Activated T-helper 1 cell treated with anti-CD3 and anti-CD28 coated beads, Interleukin-12 subunit alpha, Interleukin-12 subunit beta, Interleukin-2, Interleukin-4 antibody, amounts not matched to agents 30 ng/mL and 10 ng/mL and 1 ng/mL, durations not matched to agents 14 hours and 24 hours and 36 hours (primary cell): ENCODE measurements at regions not wholly inside any gene's neighbourhood (a gene's known extent, or its start where the extent isn't known, plus 50 kb on each side); places are given as distances from the start of the nearest gene placed in this dataset.

Source experiments
- DNase-seq: peaks from one replicate; pipeline ENCODE4 v3.0.0; 2021; ENCODE audit warnings: low spot score
- H3K27ac Mint-ChIP-seq: one replicate; pipeline ENCODE4 v1.8.0; 2021; ENCODE audit warnings: mild to moderate bottlenecking, mixed read lengths
- H3K27me3 Mint-ChIP-seq: one replicate; pipeline ENCODE4 v1.8.0; 2022; ENCODE audit warnings: mild to moderate bottlenecking, moderate library complexity, mixed read lengths; ENCODE audit not compliant: insufficient read depth
- H3K36me3 Mint-ChIP-seq: one replicate; pipeline ENCODE4 v1.8.0; 2021; ENCODE audit warnings: low read depth, mixed read lengths
- H3K4me1 Mint-ChIP-seq: one replicate; pipeline ENCODE4 v1.8.0; 2021; ENCODE audit warnings: low read depth, mixed read lengths
- H3K4me3 Mint-ChIP-seq: one replicate; pipeline ENCODE4 v1.8.0; 2021; ENCODE audit warnings: mild to moderate bottlenecking, moderate library complexity, mixed read lengths
- H3K9me3 Mint-ChIP-seq: one replicate; pipeline ENCODE4 v1.8.0; 2021; ENCODE audit warnings: mixed read lengths
- intact Hi-C: fragments of 100-400 bp; cut with micrococcal nuclease; formaldehyde crosslinking; loops from one replicate; pipeline ENCODE4 v1.15.1; 2024

GRCh38 chr17:51372345-51373004 is 112.1 kb downstream of the UTP18 start:
- no peaks in the 10 kb centered on the region for H3K36me3 Mint-ChIP-seq

DNA sequence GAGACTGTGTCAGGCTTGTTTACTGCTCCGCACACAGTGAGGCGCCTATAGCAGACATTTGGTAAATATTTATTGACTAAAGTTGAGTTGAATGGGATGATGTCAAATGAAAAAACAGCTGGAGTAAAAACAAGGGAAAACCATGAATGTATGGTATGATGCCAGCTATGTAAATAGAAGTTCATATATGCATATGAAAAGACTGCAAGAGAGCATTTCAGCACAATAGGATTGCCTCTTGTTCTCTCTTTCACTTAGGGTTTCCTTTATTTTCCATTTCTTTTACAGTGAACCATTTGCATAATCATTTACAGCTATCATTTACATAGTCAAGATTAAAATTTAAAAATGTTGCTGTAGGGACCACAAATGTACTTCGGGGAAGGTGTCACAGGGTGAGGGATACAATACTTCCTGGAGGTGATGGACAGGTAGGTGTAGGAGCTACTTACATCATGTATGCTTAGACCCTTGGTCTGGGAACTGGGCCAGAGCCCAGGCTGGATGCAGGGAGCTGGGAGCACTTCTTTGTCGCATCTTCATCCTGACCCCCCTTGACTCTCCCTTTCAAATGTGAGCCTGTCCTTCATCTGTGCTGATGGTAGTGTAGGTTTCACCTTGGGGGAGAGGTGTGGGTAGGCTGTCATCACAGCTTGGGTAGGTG is 113.3 kb downstream of the UTP18 start:
- intact Hi-C loops, result loop anchor here (5.0 kb wide), 2 partner anchors 89 to 734 kb away; no protein-coding TSS in a partner anchor
- H3K27ac Mint-ChIP-seq, result no peak overlapping the region
- no peak for DNase-seq
- H3K4me1 Mint-ChIP-seq, result peaks cover 8% of the 10 kb centered on the region
- H3K4me3 Mint-ChIP-seq, result no peak overlapping the region
- H3K36me3 Mint-ChIP-seq, result no peaks in the 10 kb centered on the region
- H3K9me3 Mint-ChIP-seq, result peaks cover 4% of the 10 kb centered on the region
- H3K27me3 Mint-ChIP-seq, result peaks cover 1% of the 10 kb centered on the region

More at GRCh38 chr17:51372345-51373004, 112.1 kb downstream of the UTP18 start:
- Mint-ChIP-seq H3K9me3 (peaks cover 4% of the 10 kb centered on the region), H3K27ac (no peak overlapping the region), H3K4me1 (peaks cover 8% of the 10 kb centered on the region), H3K27me3 (peaks cover 1% of the 10 kb centered on the region), H3K4me3 (no peak overlapping the region)
- intact Hi-C loops, result loop anchor here (5.0 kb wide), 2 partner anchors 90 to 735 kb away; no protein-coding TSS in a partner anchor
- DNase-seq, result no peak

- DNase-seq, result no peak
- intact Hi-C loops, result loop anchor here (5.0 kb wide), 2 partner anchors 88 to 733 kb away; no protein-coding TSS in a partner anchor
- Mint-ChIP-seq H3K4me3 (no peak overlapping the region), H3K4me1 (peaks cover 8% of the 10 kb centered on the region), H3K36me3 (no peaks in the 10 kb centered on the region), H3K9me3 (peaks cover 4% of the 10 kb centered on the region), H3K27me3 (peaks cover 1% of the 10 kb centered on the region), H3K27ac (no peak overlapping the region)
These were observed 113.9 kb downstream of the UTP18 start for GRCh38 chr17:51374209-51374608.

- H3K9me3 Mint-ChIP-seq, result peaks cover 4% of the 10 kb centered on the region
- peaks cover 3% of the 10 kb centered on the region for H3K27me3 Mint-ChIP-seq
- no peak overlapping the region for H3K27ac Mint-ChIP-seq
- H3K36me3 Mint-ChIP-seq, result no peaks in the 10 kb centered on the region
- H3K4me1 Mint-ChIP-seq, result peaks cover 8% of the 10 kb centered on the region
- intact Hi-C loops, result no loop called here
- DNase-seq, result no peak
- no peak overlapping the region for H3K4me3 Mint-ChIP-seq
These were observed 115.4 kb downstream of the UTP18 start for GRCh38 chr17:51375771-51376170.

DNA sequence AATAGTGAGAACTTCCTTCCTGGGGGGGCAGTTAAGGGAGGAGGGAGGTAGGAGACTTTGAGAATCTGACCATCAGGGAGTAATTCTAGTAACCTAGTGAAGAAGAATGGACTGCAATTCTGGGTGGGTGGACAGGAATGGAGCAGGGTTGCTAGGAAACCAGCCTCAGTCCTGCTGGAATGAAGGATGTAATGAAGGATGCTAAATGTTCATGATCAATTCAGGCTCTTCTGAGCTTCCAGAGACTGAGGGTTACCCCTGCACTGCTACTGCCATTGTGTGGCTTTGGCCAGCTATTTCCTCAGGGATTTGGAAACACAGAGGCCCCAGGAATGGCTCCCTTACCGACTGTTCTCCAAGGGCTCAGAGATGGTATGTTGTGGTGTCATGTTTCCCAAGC is 116.4 kb downstream of the UTP18 start:
- Mint-ChIP-seq H3K9me3 (peaks cover 4% of the 10 kb centered on the region), H3K36me3 (no peaks in the 10 kb centered on the region), H3K4me1 (peaks cover 6% of the 10 kb centered on the region), H3K27ac (no peak overlapping the region), H3K27me3 (peaks cover 6% of the 10 kb centered on the region), H3K4me3 (no peak overlapping the region)
- no peak for DNase-seq
- intact Hi-C loops, result no loop called here

DNA sequence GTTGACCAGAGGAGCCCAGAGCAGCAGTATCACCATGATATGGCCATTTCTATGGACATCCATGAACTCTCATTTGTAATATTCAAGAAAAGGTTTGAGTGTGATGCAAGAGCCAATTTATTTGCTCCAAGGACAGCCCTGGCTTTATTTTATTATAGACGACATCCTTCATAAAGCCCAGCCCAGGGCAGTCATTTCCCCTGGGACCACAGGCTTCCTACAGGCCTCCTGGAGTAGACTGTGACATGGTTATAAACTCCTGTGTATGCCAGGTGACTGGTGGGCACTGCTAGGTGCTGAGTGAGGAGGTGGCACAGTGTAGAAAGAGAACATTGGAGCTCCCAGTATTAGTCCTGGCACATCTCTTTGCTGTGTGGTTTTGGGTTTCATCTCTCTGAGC is 120.9 kb downstream of the UTP18 start:
- H3K4me3 Mint-ChIP-seq, result no peak overlapping the region

GRCh38 chr17:51385208-51385607 is 124.9 kb downstream of the UTP18 start:
- Mint-ChIP-seq H3K4me3 (no peak overlapping the region), H3K4me1 (no peaks in the 10 kb centered on the region)

More for the DNA sequence above, 120.9 kb downstream of the UTP18 start:
- intact Hi-C loops, result no loop called here
- Mint-ChIP-seq H3K9me3 (no peaks in the 10 kb centered on the region), H3K27me3 (peaks cover 4% of the 10 kb centered on the region), H3K4me1 (no peaks in the 10 kb centered on the region), H3K27ac (no peak overlapping the region), H3K36me3 (no peaks in the 10 kb centered on the region)
- no peak for DNase-seq

DNA sequence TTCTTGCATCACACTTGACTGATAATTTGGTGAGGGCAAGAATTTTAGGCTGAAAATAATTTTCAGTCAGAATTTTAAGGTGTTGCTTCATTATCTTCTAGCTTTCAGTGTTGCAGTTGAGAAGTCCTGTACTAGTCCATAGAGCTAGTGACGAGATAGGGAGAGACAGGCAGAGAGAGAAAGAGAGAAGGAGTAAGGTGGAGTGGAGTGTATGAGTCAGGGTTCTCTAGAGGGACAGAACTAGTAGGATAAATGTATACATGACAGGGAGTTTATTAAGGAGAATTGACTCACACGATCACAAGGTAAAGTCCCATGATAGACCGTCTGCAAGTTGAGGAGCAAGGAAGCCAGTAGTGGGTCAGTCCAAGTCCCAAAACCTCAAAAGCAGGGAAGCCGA is 127.2 kb downstream of the UTP18 start:
- no peak overlapping the region for H3K27ac Mint-ChIP-seq
- H3K4me3 Mint-ChIP-seq, result no peak overlapping the region
- no peaks in the 10 kb centered on the region for H3K4me1 Mint-ChIP-seq
- intact Hi-C loops, result no loop called here
- DNase-seq, result no peak
- peaks cover 9% of the 10 kb centered on the region for H3K27me3 Mint-ChIP-seq
- no peaks in the 10 kb centered on the region for H3K9me3 Mint-ChIP-seq
- no peaks in the 10 kb centered on the region for H3K36me3 Mint-ChIP-seq

More at GRCh38 chr17:51385208-51385607, 124.9 kb downstream of the UTP18 start:
- Mint-ChIP-seq H3K27me3 (peaks cover 13% of the 10 kb centered on the region), H3K27ac (no peak overlapping the region), H3K36me3 (no peaks in the 10 kb centered on the region), H3K9me3 (no peaks in the 10 kb centered on the region)
- DNase-seq, result no peak
- intact Hi-C loops, result no loop called here

DNA sequence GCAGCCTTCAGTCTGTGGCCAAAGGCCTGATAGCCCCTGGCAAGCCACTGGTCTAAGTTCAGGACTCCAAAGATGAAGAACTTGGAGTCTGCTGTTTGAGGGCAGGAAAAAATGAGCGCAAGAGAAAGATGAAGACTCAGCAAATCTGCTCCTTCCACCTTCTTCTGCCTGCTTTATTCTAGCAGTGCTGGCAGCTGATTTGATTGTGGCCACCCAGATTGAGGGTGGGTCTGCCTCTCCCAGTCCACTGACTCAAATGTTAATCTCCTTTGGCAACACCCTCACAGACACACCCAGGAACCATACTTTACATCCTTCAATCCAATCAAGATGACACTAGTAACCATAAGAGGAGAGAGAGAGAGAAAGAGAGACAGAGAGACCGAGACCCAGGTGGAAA is 127.6 kb downstream of the UTP18 start:
- no peak overlapping the region for H3K4me3 Mint-ChIP-seq
- H3K36me3 Mint-ChIP-seq, result no peaks in the 10 kb centered on the region
- DNase-seq, result no peak
- no peaks in the 10 kb centered on the region for H3K4me1 Mint-ChIP-seq
- no peaks in the 10 kb centered on the region for H3K9me3 Mint-ChIP-seq
- no peak overlapping the region for H3K27ac Mint-ChIP-seq
- H3K27me3 Mint-ChIP-seq, result peaks cover 9% of the 10 kb centered on the region
- intact Hi-C loops, result no loop called here

DNA sequence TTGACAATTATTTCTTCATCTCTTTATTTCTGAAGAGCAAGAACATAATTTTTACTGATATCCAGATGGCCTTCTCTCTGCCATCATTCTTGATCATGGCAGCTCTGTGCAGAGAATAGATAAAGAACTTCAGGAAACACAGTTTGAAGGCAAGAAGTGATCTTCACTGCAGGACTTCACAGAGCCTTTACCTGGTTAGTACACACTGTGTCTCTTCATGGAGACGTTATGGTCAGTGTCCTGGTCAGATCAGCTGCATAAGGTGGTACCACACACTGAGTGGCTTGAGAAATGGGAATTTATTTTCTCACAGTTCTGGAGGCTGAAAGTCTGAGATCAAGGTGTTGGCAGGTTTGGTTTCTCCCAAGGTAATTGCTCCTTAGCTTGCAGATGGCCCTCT is 129.5 kb downstream of the UTP18 start:
- Mint-ChIP-seq H3K4me3 (no peak overlapping the region), H3K27me3 (peaks cover 9% of the 10 kb centered on the region)

DNA sequence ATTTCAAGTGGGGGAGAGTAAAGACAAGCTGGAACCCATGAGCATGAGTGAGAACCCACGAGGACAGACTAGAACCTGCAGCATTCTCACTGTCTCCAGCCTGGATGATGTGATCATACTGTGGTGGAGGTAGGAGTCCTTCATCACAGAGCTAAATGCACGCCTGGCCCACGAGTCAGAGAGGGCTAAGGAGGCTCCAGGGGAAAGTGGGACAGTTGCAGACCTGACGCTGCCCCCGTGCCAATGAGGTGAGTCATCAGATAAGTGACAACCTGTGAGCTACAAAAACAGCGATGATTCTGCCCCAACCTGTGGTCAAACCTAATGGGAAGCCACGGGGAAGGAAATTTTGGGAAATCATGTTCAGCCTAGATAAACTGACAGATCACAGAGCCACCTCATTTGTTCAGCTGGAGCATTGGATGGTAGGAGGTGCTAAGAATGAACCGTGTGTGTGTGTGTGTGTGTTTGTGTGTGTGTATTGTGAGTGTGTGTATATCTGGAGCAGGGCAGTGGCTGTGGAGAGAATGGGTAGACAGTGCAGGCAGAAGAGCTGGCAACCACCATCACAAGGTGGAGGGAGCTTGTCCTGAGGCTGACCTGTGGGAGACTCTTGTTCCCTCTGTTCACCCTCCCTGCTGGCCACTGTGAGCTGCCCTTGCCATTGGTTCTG is 131.8 kb downstream of the UTP18 start:
- Mint-ChIP-seq H3K36me3 (no peaks in the 10 kb centered on the region), H3K27me3 (peaks cover 9% of the 10 kb centered on the region), H3K27ac (no peak overlapping the region), H3K9me3 (no peaks in the 10 kb centered on the region), H3K4me3 (no peak overlapping the region), H3K4me1 (no peaks in the 10 kb centered on the region)
- intact Hi-C loops, result no loop called here
- no peak for DNase-seq

More for the DNA sequence above, 129.5 kb downstream of the UTP18 start:
- Mint-ChIP-seq H3K27ac (no peak overlapping the region), H3K4me1 (no peaks in the 10 kb centered on the region), H3K36me3 (no peaks in the 10 kb centered on the region), H3K9me3 (no peaks in the 10 kb centered on the region)
- no peak for DNase-seq
- intact Hi-C loops, result no loop called here

- intact Hi-C loops, result no loop called here
- no peak overlapping the region for H3K27ac Mint-ChIP-seq
- no peaks in the 10 kb centered on the region for H3K27me3 Mint-ChIP-seq
- DNase-seq, result no peak
- H3K4me3 Mint-ChIP-seq, result no peak overlapping the region
- H3K36me3 Mint-ChIP-seq, result no peaks in the 10 kb centered on the region
- H3K4me1 Mint-ChIP-seq, result no peaks in the 10 kb centered on the region
- no peaks in the 10 kb centered on the region for H3K9me3 Mint-ChIP-seq
These were observed 135.3 kb downstream of the UTP18 start for GRCh38 chr17:51395621-51396020.
